H1 (cell line): ENCODE measurements at regions not wholly inside any gene's neighbourhood (a gene's known extent, or its start where the extent isn't known, plus 50 kb on each side); places are given as distances from the start of the nearest gene placed in this dataset.

ENCODE experiments used
- ATF3 ChIP-seq: IDR thresholded peaks from 2 replicates; pipeline ENCODE4 v1.6.1; 2011; ENCODE audit warnings: low read depth, mild to moderate bottlenecking, low read length; ENCODE audit not compliant: insufficient read depth
- CTCF ChIP-seq, 3 experiments: IDR thresholded peaks; 1 replicate in 2 of 3; 2 replicates in 1 of 3; pipeline versions ENCODE4 v1.5.1 to v1.6.1; 2011; ENCODE audit warnings: low read length in 3 of 3, mild to moderate bottlenecking in 3 of 3, inconsistent platforms in 2 of 3, low read depth in 1 of 3, moderate library complexity in 1 of 3; ENCODE audit not compliant: insufficient read depth in 1 of 3; ENCODE audit errors: control extremely low read depth in 1 of 3
- KDM1A ChIP-seq: fragments of 200-600, 300-600 bp; sonication (generic); IDR thresholded peaks from 2 replicates; pipeline ENCODE4 v1.7.1; 2016; ENCODE audit warnings: mild to moderate bottlenecking, low read length, borderline replicate concordance
- RAD21 ChIP-seq, 2 experiments: IDR thresholded peaks in 1 of 2; conservative IDR thresholded peaks in 1 of 2; 2 replicates each; pipeline ENCODE4 v1.6.1; 2011; ENCODE audit warnings: low read depth in 2 of 2, low read length in 2 of 2, improper control_type of control experiment in 1 of 2, inconsistent platforms in 1 of 2, mild to moderate bottlenecking in 1 of 2, moderate library complexity in 1 of 2
- RXRA ChIP-seq: IDR thresholded peaks from 2 replicates; pipeline ENCODE4 v1.6.1; 2011; ENCODE audit warnings: low read depth, mild to moderate bottlenecking, low read length, moderate library complexity; ENCODE audit not compliant: insufficient read depth
- SIX5 ChIP-seq: IDR thresholded peaks from 2 replicates; pipeline ENCODE4 v1.6.1; 2011; ENCODE audit warnings: mild to moderate bottlenecking, low read depth, low read length
- TCF12 ChIP-seq: IDR thresholded peaks from 2 replicates; pipeline ENCODE4 v1.6.1; 2011; ENCODE audit warnings: low read depth, mild to moderate bottlenecking, low read length
- TF ChIP-seq, protein P1 (sequence below): fragments of 300-600 bp; sonication (generic); IDR thresholded peaks from 2 replicates; pipeline ENCODE4 v1.7.1; 2012; ENCODE audit warnings: low read length, moderate library complexity, mild to moderate bottlenecking, inconsistent platforms; ENCODE audit not compliant: insufficient replicate concordance

DNA sequence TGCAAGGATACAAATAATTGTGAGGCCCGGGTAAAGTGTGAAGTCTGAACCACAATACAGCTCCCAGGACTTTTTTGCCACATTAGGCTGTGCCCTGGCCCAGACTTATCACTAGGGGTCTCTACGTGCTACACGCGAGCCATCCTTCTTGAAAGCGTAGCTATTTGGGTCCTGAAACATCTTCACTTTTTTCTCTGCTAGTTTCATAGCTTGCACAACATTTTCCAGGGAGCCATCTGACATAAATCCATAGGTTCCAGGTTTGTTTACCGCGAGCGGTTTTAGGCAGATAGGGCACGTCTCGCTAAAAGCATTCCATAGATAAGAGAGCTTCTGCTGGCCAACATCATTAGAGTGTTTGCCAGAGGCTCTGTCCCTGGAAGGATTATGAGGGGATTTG lies 226.5 kb downstream of the RPS24 start (continued):
- TF ChIP-seq, protein P1, sequence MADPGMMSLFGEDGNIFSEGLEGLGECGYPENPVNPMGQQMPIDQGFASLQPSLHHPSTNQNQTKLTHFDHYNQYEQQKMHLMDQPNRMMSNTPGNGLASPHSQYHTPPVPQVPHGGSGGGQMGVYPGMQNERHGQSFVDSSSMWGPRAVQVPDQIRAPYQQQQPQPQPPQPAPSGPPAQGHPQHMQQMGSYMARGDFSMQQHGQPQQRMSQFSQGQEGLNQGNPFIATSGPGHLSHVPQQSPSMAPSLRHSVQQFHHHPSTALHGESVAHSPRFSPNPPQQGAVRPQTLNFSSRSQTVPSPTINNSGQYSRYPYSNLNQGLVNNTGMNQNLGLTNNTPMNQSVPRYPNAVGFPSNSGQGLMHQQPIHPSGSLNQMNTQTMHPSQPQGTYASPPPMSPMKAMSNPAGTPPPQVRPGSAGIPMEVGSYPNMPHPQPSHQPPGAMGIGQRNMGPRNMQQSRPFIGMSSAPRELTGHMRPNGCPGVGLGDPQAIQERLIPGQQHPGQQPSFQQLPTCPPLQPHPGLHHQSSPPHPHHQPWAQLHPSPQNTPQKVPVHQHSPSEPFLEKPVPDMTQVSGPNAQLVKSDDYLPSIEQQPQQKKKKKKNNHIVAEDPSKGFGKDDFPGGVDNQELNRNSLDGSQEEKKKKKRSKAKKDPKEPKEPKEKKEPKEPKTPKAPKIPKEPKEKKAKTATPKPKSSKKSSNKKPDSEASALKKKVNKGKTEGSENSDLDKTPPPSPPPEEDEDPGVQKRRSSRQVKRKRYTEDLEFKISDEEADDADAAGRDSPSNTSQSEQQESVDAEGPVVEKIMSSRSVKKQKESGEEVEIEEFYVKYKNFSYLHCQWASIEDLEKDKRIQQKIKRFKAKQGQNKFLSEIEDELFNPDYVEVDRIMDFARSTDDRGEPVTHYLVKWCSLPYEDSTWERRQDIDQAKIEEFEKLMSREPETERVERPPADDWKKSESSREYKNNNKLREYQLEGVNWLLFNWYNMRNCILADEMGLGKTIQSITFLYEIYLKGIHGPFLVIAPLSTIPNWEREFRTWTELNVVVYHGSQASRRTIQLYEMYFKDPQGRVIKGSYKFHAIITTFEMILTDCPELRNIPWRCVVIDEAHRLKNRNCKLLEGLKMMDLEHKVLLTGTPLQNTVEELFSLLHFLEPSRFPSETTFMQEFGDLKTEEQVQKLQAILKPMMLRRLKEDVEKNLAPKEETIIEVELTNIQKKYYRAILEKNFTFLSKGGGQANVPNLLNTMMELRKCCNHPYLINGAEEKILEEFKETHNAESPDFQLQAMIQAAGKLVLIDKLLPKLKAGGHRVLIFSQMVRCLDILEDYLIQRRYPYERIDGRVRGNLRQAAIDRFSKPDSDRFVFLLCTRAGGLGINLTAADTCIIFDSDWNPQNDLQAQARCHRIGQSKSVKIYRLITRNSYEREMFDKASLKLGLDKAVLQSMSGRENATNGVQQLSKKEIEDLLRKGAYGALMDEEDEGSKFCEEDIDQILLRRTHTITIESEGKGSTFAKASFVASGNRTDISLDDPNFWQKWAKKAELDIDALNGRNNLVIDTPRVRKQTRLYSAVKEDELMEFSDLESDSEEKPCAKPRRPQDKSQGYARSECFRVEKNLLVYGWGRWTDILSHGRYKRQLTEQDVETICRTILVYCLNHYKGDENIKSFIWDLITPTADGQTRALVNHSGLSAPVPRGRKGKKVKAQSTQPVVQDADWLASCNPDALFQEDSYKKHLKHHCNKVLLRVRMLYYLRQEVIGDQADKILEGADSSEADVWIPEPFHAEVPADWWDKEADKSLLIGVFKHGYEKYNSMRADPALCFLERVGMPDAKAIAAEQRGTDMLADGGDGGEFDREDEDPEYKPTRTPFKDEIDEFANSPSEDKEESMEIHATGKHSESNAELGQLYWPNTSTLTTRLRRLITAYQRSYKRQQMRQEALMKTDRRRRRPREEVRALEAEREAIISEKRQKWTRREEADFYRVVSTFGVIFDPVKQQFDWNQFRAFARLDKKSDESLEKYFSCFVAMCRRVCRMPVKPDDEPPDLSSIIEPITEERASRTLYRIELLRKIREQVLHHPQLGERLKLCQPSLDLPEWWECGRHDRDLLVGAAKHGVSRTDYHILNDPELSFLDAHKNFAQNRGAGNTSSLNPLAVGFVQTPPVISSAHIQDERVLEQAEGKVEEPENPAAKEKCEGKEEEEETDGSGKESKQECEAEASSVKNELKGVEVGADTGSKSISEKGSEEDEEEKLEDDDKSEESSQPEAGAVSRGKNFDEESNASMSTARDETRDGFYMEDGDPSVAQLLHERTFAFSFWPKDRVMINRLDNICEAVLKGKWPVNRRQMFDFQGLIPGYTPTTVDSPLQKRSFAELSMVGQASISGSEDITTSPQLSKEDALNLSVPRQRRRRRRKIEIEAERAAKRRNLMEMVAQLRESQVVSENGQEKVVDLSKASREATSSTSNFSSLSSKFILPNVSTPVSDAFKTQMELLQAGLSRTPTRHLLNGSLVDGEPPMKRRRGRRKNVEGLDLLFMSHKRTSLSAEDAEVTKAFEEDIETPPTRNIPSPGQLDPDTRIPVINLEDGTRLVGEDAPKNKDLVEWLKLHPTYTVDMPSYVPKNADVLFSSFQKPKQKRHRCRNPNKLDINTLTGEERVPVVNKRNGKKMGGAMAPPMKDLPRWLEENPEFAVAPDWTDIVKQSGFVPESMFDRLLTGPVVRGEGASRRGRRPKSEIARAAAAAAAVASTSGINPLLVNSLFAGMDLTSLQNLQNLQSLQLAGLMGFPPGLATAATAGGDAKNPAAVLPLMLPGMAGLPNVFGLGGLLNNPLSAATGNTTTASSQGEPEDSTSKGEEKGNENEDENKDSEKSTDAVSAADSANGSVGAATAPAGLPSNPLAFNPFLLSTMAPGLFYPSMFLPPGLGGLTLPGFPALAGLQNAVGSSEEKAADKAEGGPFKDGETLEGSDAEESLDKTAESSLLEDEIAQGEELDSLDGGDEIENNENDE, result no peak
- peak; percentile 46 to 67 for TF ChIP-seq RAD21 (IDR thresholded peaks at IDR 0.05 in 1 of 2, conservative IDR thresholded peaks at IDR 0.05 in 1 of 2; ENCODE audit: low read depth in 2 of 2, low read length in 2 of 2)
- TF ChIP-seq SIX5, result no peak
- TF ChIP-seq CTCF (IDR thresholded peaks at IDR 0.05; ENCODE audit: control extremely low read depth in 1 of 3, insufficient read depth in 1 of 3, low read depth in 1 of 3, low read length in 3 of 3), result peak; percentile 15 to 52 (median 43)
- no peak for TF ChIP-seq TCF12
- TF ChIP-seq RXRA, result no peak
- TF ChIP-seq ATF3, result no peak
- no peak for TF ChIP-seq KDM1A
- TF ChIP-seq, all 59 proteins: peak for 2
